IMR-90 (cell line): ENCODE measurements at regions not wholly inside any gene's neighbourhood (a gene's known extent, or its start where the extent isn't known, plus 50 kb on each side); places are given as distances from the start of the nearest gene placed in this dataset.

ENCODE experiments used
- ATAC-seq: fragments of 200-7000 bp; cut with Tn5 transposase; 2 replicates; pipeline ENCODE4 v1.9.1; 2020; ENCODE audit warnings: low read depth, mild to moderate bottlenecking, moderate library complexity
- BruUV-seq: library from RNA; stranded (reverse); fragments of 400-500 nt; replicated peaks from 2 replicates; lab custom pipeline; 2021; lab: Mats Ljungman, UMichigan
- CTCF ChIA-PET: fragments of 300-600 bp; formaldehyde crosslinking; extraction: SDS; loops from one replicate; lab custom pipeline; 2021; ENCODE audit warnings: antibody characterized with exemption; lab: Yijun Ruan, JAX
- POLR2A ChIA-PET: fragments of 300-600 bp; sonication (Branson Sonifier 250); formaldehyde crosslinking; loops from one replicate; lab custom pipeline; 2022; ENCODE audit warnings: antibody characterized with exemption; ENCODE audit not compliant: unreplicated experiment; lab: Charles Lee
- DNase-seq: peaks from one replicate; pipeline ENCODE4 v3.0.0; 2013
- H2AFZ ChIP-seq: replicated peaks from 2 replicates; pipeline ENCODE3; 2013; ENCODE audit warnings: low read length, mild to moderate bottlenecking; ENCODE audit not compliant: poor library complexity
- H2AK5ac ChIP-seq: 2 replicates; pipeline ENCODE4 v1.6.1; 2013; ENCODE audit warnings: low read depth, low read length, inconsistent platforms
- H2AK9ac ChIP-seq: replicated peaks from 2 replicates; pipeline ENCODE3; 2013; ENCODE audit warnings: mild to moderate bottlenecking, low read depth, low read length, moderate library complexity; ENCODE audit not compliant: poor library complexity
- H2BK120ac ChIP-seq: 2 replicates; pipeline ENCODE4 v1.6.1; 2013; ENCODE audit warnings: low read depth, low read length, inconsistent platforms
- H2BK15ac ChIP-seq: 3 replicates; pipeline ENCODE4 v1.6.1; 2013; ENCODE audit warnings: low read depth, low read length, inconsistent platforms
- H2BK20ac ChIP-seq: 2 replicates; pipeline ENCODE4 v1.6.1; 2013; ENCODE audit warnings: low read depth, mild to moderate bottlenecking, inconsistent platforms, low read length, moderate library complexity
- H2BK5ac ChIP-seq: 2 replicates; pipeline ENCODE4 v1.6.1; 2013; ENCODE audit warnings: mild to moderate bottlenecking, low read depth, low read length, inconsistent platforms; ENCODE audit not compliant: poor library complexity, severe bottlenecking
- H3K14ac ChIP-seq: replicated peaks from 2 replicates; pipeline ENCODE4 v1.6.1; 2013; ENCODE audit warnings: low read depth, low read length, inconsistent platforms
- H3K18ac ChIP-seq: 2 replicates; pipeline ENCODE4 v1.6.1; 2013; ENCODE audit warnings: low read depth, low read length, control low read depth
- H3K23ac ChIP-seq: 2 replicates; pipeline ENCODE4 v1.6.1; 2013; ENCODE audit warnings: low read depth, low read length, inconsistent platforms
- H3K27ac ChIP-seq: 2 replicates; pipeline ENCODE4 v1.5.1; 2013; ENCODE audit warnings: mild to moderate bottlenecking, control low read depth, low read length; ENCODE audit not compliant: insufficient read depth
- H3K27me3 ChIP-seq: 2 replicates; pipeline ENCODE4 v1.6.1; 2013; ENCODE audit warnings: low read length; ENCODE audit not compliant: control insufficient read depth, insufficient read depth
- H3K36me3 ChIP-seq: 2 replicates; pipeline ENCODE4 v1.6.1; 2013; ENCODE audit warnings: low read length, mixed read lengths; ENCODE audit not compliant: control insufficient read depth, insufficient read depth
- H3K4ac ChIP-seq: 2 replicates; pipeline ENCODE4 v1.6.1; 2013; ENCODE audit warnings: low read depth, low read length, inconsistent platforms
- H3K4me1 ChIP-seq: 2 replicates; pipeline ENCODE4 v1.6.1; 2013; ENCODE audit warnings: low read length, mixed read lengths; ENCODE audit not compliant: control insufficient read depth, insufficient read depth
- H3K4me2 ChIP-seq: 2 replicates; pipeline ENCODE4 v1.6.1; 2013; ENCODE audit warnings: low read depth, mild to moderate bottlenecking, control low read depth, low read length, moderate library complexity
- H3K4me3 ChIP-seq: 2 replicates; pipeline ENCODE4 v1.5.1; 2013; ENCODE audit warnings: low read depth, mild to moderate bottlenecking, control low read depth, low read length, moderate library complexity; ENCODE audit not compliant: insufficient read depth
- H3K56ac ChIP-seq: 2 replicates; pipeline ENCODE4 v1.6.1; 2013; ENCODE audit warnings: low read length, inconsistent platforms; ENCODE audit not compliant: insufficient read depth; ENCODE audit errors: extremely low read depth
- H3K79me1 ChIP-seq, 2 experiments: 2 replicates each; pipeline ENCODE4 v1.6.1; 2013; ENCODE audit warnings: low read length in 2 of 2, inconsistent platforms in 1 of 2, low read depth in 1 of 2
- H3K9ac ChIP-seq: 2 replicates; pipeline ENCODE4 v1.6.1; 2013; ENCODE audit warnings: low read depth, low read length, control low read depth
- H3K9me1 ChIP-seq: 2 replicates; pipeline ENCODE4 v1.6.1; 2013; ENCODE audit warnings: low read length, inconsistent platforms; ENCODE audit not compliant: insufficient read depth
- H3K9me3 ChIP-seq: 2 replicates; pipeline ENCODE4 v1.6.1; 2013; ENCODE audit warnings: low read length; ENCODE audit not compliant: control insufficient read depth, insufficient read depth
- H4K20me1 ChIP-seq: 2 replicates; pipeline ENCODE4 v1.6.1; 2013; ENCODE audit warnings: low read length, inconsistent platforms; ENCODE audit not compliant: insufficient read depth
- H4K5ac ChIP-seq: 2 replicates; pipeline ENCODE4 v1.6.1; 2013; ENCODE audit warnings: mild to moderate bottlenecking, low read depth, low read length, control low read depth
- H4K8ac ChIP-seq, 2 experiments: 2 replicates each; pipeline ENCODE4 v1.6.1; 2013; ENCODE audit warnings: low read depth in 2 of 2, low read length in 2 of 2, control low read depth in 1 of 2, inconsistent platforms in 1 of 2
- H4K91ac ChIP-seq: 2 replicates; pipeline ENCODE4 v1.6.1; 2013; ENCODE audit warnings: low read depth, low read length, inconsistent platforms; ENCODE audit not compliant: insufficient read depth
- BHLHE40 ChIP-seq: fragments of 150-350 bp; IDR thresholded peaks from 2 replicates; pipeline ENCODE4 v1.6.1; 2016; ENCODE audit warnings: mild to moderate bottlenecking, low read depth, low read length
- CEBPB ChIP-seq: IDR thresholded peaks from 2 replicates; pipeline ENCODE4 v1.6.1; 2012; ENCODE audit warnings: low read depth, low read length, improper control_type of control experiment
- CHD1 ChIP-seq: IDR thresholded peaks from 2 replicates; pipeline ENCODE4 v1.6.1; 2012; ENCODE audit warnings: low read depth, low read length, improper control_type of control experiment
- MAFK ChIP-seq: IDR thresholded peaks from 2 replicates; pipeline ENCODE4 v1.6.1; 2012; ENCODE audit warnings: low read depth, low read length, improper control_type of control experiment
- MAZ ChIP-seq: IDR thresholded peaks from 2 replicates; pipeline ENCODE4 v1.6.1; 2012; ENCODE audit warnings: low read depth, mild to moderate bottlenecking, low read length, improper control_type of control experiment, moderate library complexity, borderline replicate concordance
- NFE2L2 ChIP-seq: fragments of 150-350 bp; IDR thresholded peaks from 2 replicates; pipeline ENCODE4 v1.6.1; 2016; ENCODE audit warnings: low read depth, mild to moderate bottlenecking, low read length
- POLR2A ChIP-seq: IDR thresholded peaks from 2 replicates; pipeline ENCODE4 v1.6.1; 2012; ENCODE audit warnings: mild to moderate bottlenecking, low read depth, low read length
- RAD21 ChIP-seq: IDR thresholded peaks from 2 replicates; pipeline ENCODE4 v1.6.1; 2012; ENCODE audit warnings: low read length, improper control_type of control experiment
- RCOR1 ChIP-seq: IDR thresholded peaks from 2 replicates; pipeline ENCODE4 v1.6.1; 2012; ENCODE audit warnings: mild to moderate bottlenecking, low read length, improper control_type of control experiment; ENCODE audit not compliant: insufficient replicate concordance
- RFX5 ChIP-seq: IDR thresholded peaks from 2 replicates; pipeline ENCODE4 v1.8.0; 2012; ENCODE audit warnings: low read depth, mild to moderate bottlenecking, low read length, moderate library complexity
- WGBS, 2 experiments: methylation state at CpG; one replicate each; pipeline versions ENCODE4 v1.1.5 to v1.1.7; 2013; ENCODE audit warnings: missing lambda C conversion rate in 2 of 2; ENCODE audit not compliant: insufficient read length in 1 of 2; ENCODE audit errors: extremely low coverage in 2 of 2; 5-methylcytosine and 5-hydroxymethylcytosine counted together
- dilution Hi-C: fragments of 300-500 bp; cut with HindIII; formaldehyde crosslinking; loops from one replicate; pipeline ENCODE4 v1.14.3; 2018; ENCODE audit warnings: low sequenced_read_pairs; ENCODE audit not compliant: unreplicated experiment
- in situ Hi-C: fragments of 300-500 bp; cut with MboI; formaldehyde crosslinking; loops from 3 replicates; pipeline ENCODE4 v1.14.3; 2019; ENCODE audit warnings: low sequenced_read_pairs, inconsistent platforms, mixed read lengths
- intact Hi-C: fragments of 100-400 bp; cut with micrococcal nuclease; formaldehyde crosslinking; loops from 2 replicates; pipeline ENCODE4 v1.10.0; 2022
- TF ChIP-seq, protein P1 (sequence below): conservative IDR thresholded peaks from 2 replicates; pipeline ENCODE4 v1.5.1; 2012; ENCODE audit warnings: mild to moderate bottlenecking, low read depth, low read length, improper control_type of control experiment
- TF ChIP-seq, protein P2 (sequence below): fragments of 150-350 bp; IDR thresholded peaks from 2 replicates; pipeline ENCODE4 v1.6.1; 2017; ENCODE audit warnings: mild to moderate bottlenecking, antibody characterized with exemption, low read length, low read depth
- TF ChIP-seq, protein P3 (sequence below): fragments of 150-350 bp; IDR thresholded peaks from 2 replicates; pipeline ENCODE4 v1.6.1; 2016; ENCODE audit warnings: low read depth, mild to moderate bottlenecking, low read length, moderate library complexity, borderline replicate concordance

DNA sequence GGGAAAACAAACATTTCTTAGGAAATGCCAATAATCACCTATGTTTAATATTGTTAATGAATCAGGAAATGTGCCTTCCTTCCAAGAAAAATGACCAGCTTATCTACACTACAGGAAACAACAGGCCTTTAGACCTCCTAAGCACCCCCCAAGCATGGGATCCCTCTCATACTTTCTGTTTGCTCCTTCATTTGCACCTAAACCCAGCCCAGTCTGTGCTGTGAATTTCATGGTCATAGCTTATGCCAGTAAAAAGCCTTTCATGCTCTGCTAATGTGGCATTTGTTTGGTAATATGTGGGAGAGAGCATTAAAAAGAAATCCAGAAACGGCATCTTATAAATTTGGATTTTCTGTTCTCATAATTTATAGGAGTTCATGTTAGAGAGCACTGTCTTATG lies 511.1 kb downstream of the EBF1 start:
- H3K36me3 ChIP-seq, result no peaks in the 10 kb centered on the region
- H3K23ac ChIP-seq, result no peak overlapping the region
- H3K4me1 ChIP-seq, result no peaks in the 10 kb centered on the region
- H2BK5ac ChIP-seq, result no peak overlapping the region
- H3K18ac ChIP-seq, result no peak overlapping the region
- no peak overlapping the region for H3K4me3 ChIP-seq
- no peak overlapping the region for H3K56ac ChIP-seq
- H3K14ac ChIP-seq, result no peak overlapping the region
- dilution Hi-C loops (no loop called here), intact Hi-C loops (no loop called here), in situ Hi-C loops (no loop called here)
- H3K79me1 ChIP-seq, result no peaks in the 10 kb centered on the region
- no peak overlapping the region for H4K8ac ChIP-seq
- DNase-seq, result no peak
- no peak overlapping the region for H2AK5ac ChIP-seq
- no peak overlapping the region for H3K4me2 ChIP-seq
- H2AK9ac ChIP-seq, result no peak overlapping the region
- no TSS peak for BruUV-seq
- no peak overlapping the region for H3K27ac ChIP-seq
- POLR2A ChIA-PET, result no interaction called here
- no peak overlapping the region for H4K5ac ChIP-seq
- H2AFZ ChIP-seq, result no peak overlapping the region
- H2BK15ac ChIP-seq, result no peak overlapping the region
- H3K4ac ChIP-seq, result no peak overlapping the region
- H3K27me3 ChIP-seq, result no peaks in the 10 kb centered on the region
- TF ChIP-seq NFE2L2 (no peak), CHD1 (no peak), CEBPB (no peak), RCOR1 (no peak), MAZ (no peak), POLR2A (no peak), BHLHE40 (no peak), RAD21 (no peak), MAFK (no peak), RFX5 (no peak)
- TF ChIP-seq, protein P1, sequence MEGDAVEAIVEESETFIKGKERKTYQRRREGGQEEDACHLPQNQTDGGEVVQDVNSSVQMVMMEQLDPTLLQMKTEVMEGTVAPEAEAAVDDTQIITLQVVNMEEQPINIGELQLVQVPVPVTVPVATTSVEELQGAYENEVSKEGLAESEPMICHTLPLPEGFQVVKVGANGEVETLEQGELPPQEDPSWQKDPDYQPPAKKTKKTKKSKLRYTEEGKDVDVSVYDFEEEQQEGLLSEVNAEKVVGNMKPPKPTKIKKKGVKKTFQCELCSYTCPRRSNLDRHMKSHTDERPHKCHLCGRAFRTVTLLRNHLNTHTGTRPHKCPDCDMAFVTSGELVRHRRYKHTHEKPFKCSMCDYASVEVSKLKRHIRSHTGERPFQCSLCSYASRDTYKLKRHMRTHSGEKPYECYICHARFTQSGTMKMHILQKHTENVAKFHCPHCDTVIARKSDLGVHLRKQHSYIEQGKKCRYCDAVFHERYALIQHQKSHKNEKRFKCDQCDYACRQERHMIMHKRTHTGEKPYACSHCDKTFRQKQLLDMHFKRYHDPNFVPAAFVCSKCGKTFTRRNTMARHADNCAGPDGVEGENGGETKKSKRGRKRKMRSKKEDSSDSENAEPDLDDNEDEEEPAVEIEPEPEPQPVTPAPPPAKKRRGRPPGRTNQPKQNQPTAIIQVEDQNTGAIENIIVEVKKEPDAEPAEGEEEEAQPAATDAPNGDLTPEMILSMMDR, result no peak
- TF ChIP-seq, protein P2, sequence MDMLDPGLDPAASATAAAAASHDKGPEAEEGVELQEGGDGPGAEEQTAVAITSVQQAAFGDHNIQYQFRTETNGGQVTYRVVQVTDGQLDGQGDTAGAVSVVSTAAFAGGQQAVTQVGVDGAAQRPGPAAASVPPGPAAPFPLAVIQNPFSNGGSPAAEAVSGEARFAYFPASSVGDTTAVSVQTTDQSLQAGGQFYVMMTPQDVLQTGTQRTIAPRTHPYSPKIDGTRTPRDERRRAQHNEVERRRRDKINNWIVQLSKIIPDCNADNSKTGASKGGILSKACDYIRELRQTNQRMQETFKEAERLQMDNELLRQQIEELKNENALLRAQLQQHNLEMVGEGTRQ, result no peak
- TF ChIP-seq, protein P3, sequence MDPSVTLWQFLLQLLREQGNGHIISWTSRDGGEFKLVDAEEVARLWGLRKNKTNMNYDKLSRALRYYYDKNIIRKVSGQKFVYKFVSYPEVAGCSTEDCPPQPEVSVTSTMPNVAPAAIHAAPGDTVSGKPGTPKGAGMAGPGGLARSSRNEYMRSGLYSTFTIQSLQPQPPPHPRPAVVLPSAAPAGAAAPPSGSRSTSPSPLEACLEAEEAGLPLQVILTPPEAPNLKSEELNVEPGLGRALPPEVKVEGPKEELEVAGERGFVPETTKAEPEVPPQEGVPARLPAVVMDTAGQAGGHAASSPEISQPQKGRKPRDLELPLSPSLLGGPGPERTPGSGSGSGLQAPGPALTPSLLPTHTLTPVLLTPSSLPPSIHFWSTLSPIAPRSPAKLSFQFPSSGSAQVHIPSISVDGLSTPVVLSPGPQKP, result no peak
- H2BK120ac ChIP-seq, result no peak overlapping the region
- H3K9me1 ChIP-seq, result no peaks in the 10 kb centered on the region
- no peak overlapping the region for H3K9ac ChIP-seq
- CTCF ChIA-PET, result interaction anchor here (0.9 kb wide), 1 partner anchor 34 kb away, joined by 3 read pairs; no protein-coding TSS in a partner anchor
- H2BK20ac ChIP-seq, result no peak overlapping the region
- no peaks in the 10 kb centered on the region; the same call in 1 of the 2 replicates for H3K9me3 ChIP-seq
- ATAC-seq, result no peak
- no peaks in the 10 kb centered on the region for H4K20me1 ChIP-seq
- no peak overlapping the region for H4K91ac ChIP-seq
- no CpG with 5 or more reads among the region's 1 CpG for WGBS, 2 experiments
